ENCODE measurements at regions not wholly inside any gene's neighbourhood (a gene's known extent, or its start where the extent isn't known, plus 50 kb on each side); places are given as distances from the start of the nearest gene placed in this dataset.
"Not testable (repeated sequence)": the region's sequence is repeated elsewhere in the genome, so short reads cannot be mapped to it uniquely, and the experiment has no call there.

GRCh38 chr7:130950054-130950453 lies 216.0 kb upstream of the KLF14 start:
- no peak for DNase-seq

DNA sequence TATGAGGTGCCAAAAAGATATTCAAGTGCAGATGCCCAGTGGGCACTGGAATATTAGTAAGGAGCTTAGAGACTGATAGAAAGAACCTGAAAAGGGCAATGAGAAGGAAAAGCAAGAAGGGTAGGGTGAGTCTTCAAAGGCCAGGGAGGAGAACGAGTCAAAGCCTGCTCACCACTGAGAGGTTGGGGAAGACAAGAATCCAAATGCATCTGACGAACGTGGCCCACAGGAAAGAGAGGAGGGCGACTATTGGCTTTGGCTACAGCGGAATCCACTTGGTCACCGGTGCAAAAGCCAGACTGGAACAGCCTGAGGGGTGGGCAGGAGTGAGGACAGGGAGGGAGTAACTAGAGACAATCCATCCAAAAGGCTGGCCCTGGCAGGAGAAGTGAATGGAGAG lies 216.7 kb upstream of the KLF14 start:
- no peak for DNase-seq

DNA sequence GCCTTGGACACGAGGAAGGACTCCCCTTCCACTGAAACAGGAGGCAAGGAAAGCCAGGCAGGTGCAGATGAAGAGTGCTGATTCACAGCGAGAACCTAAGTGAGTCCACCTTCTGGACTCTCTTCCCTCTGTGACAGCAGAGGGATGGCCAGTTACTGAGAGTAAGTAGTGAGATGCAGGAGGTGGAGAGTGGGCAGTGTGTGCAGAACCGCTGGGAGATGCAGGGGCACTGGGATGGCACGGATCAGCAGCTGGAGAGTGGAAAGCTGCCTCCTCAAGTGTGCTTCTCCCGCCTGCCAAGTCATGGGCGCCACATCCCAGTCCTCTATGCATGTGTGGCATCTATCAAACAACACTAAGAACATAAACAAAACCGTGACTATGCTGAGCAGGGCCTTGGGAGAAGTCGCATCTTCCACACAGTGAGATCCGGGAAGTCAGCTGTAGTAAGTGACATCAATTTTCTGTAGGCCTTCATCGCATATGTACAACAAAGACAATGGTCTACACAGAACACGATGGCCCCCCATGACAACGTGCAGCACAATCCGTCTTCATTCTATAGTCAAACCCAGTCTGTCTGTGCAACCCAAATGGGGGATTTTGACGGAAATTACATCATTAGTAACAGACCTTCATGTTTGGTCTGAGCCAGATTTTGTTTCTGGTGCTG lies 217.4 kb upstream of the KLF14 start:
- DNase-seq, result no peak

DNA sequence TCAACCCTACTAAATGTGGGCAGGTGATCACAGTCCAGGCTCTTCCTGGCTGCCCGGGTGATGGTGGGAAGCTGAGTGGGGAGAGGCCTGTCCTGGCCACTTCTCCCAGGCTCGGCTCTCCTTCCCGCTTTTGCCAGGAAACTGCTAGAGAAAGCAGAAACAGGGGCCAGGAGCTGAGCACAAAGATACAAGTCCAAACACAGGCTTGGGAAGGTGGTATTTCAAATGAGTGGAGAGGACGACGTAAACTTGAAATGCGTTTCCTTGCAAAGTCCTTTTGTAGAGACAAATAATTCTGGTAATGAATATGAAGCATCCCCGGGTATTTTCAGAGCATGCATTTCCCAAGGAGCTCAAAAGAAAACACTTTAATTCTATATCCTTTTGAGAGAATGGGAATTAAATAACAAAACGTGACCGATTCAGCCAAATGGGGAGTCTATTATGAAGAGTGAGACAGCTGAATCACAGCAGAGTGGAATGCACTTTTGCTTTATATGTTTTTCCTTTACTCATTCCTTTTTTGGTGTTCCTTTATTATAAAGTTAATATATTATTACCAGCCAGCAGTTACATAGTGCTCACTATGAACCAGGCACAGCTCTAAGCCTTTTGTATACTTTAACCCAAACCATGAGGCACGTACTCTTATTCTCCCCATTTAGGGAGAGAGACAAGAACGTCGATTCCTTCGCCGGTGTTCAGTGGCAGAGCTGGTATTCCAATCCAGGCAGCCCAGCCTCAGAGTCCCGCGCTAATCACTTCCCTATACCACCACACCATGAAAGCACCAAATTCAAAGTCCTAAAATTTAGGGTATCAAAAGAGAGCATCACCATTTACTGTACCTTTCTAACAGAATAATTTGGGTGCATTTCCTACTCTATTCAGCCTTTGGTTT lies 218.2 kb upstream of the KLF14 start:
- no peak for DNase-seq

GRCh38 chr7:130953196-130953595 lies 219.2 kb upstream of the KLF14 start:
- DNase-seq, result no peak

DNA sequence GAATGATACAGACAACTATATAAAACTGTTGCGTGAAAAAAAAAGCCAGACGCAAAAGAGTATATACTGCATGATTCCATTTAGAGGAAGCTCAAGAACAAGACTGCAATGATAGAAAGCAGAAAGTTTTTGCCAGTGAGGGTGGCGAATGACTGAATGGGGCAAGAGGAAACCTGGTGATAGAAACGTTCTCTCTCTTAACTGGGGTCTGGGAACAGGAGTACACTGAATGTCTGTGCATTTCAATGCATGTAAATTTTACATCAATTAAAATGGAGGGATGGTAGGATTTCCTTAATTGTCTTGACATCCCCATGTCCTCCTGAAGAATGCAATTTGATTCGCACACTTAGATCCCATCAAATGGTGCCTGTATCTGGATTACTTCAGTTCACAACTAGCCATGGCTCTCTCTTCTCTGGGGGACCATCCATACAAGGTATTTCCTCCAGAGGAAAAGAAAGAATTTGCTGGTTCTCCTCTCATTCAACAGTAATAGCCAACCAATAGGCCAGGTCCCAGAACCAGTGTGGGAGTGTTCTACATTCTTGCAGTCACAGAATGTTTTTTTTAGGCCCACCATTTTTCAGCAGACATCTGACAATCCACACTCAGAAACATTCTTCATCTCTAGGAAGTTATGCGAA lies 221.0 kb upstream of the KLF14 start:
- no peak for DNase-seq

DNA sequence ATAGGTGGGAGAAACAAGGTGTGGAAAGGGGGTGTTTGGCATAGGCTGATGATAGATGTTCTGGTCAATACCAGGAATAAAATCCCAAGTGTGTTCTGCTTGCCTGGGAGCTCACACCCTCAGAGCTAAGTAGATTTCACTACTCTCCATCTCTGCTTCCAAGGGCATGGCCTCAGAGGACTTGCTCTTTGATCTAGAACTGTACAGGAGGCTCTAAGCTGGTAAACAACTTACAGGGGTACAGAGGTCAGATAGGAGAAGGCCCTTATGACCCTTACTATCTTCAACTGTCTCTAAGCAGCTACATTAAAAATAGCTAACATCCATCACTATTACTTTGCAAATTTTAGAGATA lies 221.5 kb upstream of the KLF14 start:
- no peak for DNase-seq

DNA sequence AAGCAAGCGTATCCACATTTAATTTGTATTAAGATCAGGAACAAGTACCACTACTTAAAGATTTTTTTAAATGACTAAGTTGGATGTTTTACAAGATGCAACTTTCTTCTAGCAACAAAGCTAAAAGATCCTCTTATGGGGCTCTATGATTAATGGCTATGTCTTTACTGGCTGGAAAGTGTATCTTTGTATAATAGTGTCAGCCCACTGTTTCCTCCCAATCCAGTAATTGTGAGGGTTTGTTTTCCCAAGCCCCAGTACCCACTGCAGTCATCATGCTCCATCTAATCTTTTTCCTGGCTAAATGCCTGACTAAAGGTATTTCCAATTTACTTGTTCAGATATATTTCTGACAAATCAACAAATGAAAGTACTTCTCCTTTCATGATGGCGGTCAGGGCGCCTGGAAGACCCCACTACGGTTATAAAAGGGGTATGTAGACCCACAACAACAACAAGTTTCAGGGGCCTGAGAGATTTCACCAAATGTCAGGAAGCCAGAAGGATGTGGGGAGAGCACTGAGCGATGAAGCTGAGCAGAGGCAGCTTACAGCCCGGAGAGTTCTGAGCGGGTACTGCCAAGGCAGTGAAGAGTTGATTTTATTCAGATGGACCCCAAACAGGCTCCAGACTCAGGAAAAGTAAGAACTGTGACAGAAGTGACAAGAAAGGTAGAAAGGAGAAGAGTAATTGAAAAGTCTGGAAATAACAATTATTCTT lies 222.6 kb upstream of the KLF14 start:
- no peak for DNase-seq

- DNase-seq, result no peak
Observed at GRCh38 chr7:130957137-130957513, 223.1 kb upstream of the KLF14 start.

GRCh38 chr7:130957722-130958435 lies 223.9 kb upstream of the KLF14 start:
- not testable (repeated sequence) for DNase-seq

- DNase-seq, result no peak
Observed at GRCh38 chr7:130958846-130959245, 224.8 kb upstream of the KLF14 start.

GRCh38 chr7:130959743-130960207 lies 225.8 kb upstream of the KLF14 start:
- no peak for DNase-seq

DNA sequence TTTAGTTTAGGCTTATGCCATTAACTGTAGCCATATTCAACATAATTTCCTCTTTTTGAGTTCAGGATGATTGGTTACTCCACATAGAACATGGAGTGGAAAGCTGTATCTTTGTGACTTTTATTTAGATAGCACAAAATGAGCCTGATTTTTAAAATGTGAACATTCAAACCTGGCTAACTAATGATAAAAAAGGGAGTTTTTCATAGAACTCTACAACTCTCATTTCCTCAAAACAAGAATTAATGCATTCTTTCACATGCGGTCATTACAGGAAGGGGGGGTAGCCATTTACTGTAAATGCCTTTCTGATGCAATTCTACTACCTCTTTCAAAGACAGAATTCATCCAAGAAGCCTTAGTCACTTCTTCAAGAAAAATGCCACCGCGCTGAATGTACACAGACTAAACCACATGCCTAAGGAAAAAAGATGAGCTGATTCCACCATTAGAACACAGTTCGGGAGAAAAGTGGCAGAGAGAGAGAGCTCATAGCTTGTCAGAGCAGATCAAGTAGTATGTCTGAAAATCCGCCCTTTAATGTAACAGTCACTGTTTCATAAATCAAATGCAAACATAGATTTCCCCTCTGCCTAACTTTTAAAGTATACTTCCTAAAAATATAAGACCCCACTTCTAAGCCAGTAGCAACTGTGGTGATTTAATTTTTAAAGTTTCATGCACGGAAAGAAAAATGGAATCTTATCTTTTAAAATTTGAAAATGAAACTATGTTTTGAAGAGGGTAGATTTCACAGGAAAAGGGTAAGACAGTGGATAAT lies 226.4 kb upstream of the KLF14 start:
- no peak for DNase-seq

GRCh38 chr7:130961128-130961601 lies 227.2 kb upstream of the KLF14 start:
- no peak for DNase-seq

GRCh38 chr7:130962109-130962508 lies 228.1 kb upstream of the KLF14 start:
- DNase-seq, result no peak

GRCh38 chr7:130963339-130963738 lies 229.3 kb upstream of the KLF14 start:
- DNase-seq, result no peak

DNA sequence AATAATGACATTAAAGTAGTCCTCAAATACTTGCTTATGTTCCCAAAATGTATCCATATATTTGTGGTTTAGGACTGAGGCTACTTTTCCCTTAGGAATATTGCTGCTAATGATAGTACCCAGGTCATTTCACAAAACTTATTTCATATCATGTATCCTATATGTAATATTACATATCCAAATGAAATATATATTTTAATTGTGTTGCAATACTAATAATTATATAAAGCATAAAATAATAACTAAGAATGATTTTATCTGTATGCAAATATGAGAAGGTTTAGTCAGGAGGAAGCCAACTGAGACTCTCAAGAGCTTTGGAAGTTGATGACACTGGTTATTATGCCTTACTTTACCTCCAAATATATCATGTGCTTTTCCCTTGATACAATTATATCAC lies 231.5 kb upstream of the KLF14 start:
- DNase-seq, result no peak

DNA sequence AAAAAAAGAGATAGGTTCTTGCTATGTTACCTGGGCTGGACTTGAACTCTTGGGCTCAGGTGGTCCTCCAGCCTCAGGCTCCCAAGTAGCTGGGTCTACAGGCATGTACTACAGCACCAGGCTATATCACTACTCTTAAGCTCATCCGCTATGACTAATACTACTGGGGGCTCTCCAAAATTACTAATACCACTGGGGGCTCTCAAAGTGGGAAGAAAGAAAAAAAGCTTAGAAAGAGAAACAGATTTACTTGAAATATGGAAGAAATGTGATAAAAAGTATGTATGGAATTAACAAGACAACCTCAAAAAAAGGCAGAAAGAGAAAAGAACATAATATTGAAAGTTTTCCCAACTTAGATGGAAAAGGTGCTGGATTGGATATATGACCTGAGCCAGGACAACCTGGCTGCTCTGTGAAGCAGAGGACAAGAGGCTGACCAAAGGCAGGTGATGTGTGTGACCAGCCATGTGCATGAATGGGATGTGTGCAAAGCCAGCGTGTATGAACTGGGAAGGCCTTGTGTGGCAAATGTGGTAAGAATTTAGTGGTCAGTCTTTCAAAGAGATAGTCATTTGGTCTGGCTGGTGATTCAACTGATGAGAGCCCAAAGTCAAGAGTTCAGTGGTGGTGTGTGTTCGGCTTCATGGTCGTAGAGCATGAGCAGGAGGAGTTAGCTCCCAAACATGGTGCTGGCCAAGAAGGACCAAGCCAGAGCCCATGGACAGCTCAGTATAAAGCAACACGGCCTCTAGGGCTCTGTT lies 232.4 kb upstream of the KLF14 start:
- DNase-seq, result no peak

- DNase-seq, result no peak
Observed at GRCh38 chr7:130970196-130970595, 236.2 kb upstream of the KLF14 start.

- DNase-seq, result no peak
Observed at GRCh38 chr7:130970696-130971095, 236.7 kb upstream of the KLF14 start.

GRCh38 chr7:130971297-130971696 lies 237.3 kb upstream of the KLF14 start:
- DNase-seq, result no peak
